HG03066 (cell line): ENCODE measurements at regions not wholly inside any gene's neighbourhood (a gene's known extent, or its start where the extent isn't known, plus 50 kb on each side); places are given as distances from the start of the nearest gene placed in this dataset.
A peak's percentile ranks its signal among the peaks of the same experiment; 100 is the strongest.

Experiments used
- ATAC-seq: cut with Tn5 transposase; IDR thresholded peaks from one replicate; pipeline ENCODE4 v1.9.1; 2021; ENCODE audit warnings: low read depth; ENCODE audit not compliant: unreplicated experiment

GRCh38 chr4:130214268-130214667 is 1118.3 kb downstream of the C4orf33 start:
- ATAC-seq = no peak

GRCh38 chr4:130233377-130234047 is 1137.6 kb downstream of the C4orf33 start:
- peak; percentile 100 for ATAC-seq

- no peak for ATAC-seq
These were observed 1142.2 kb downstream of the C4orf33 start for GRCh38 chr4:130238121-130238520.

GRCh38 chr4:130249002-130249401 is 1153.0 kb downstream of the C4orf33 start:
- ATAC-seq = no peak

DNA sequence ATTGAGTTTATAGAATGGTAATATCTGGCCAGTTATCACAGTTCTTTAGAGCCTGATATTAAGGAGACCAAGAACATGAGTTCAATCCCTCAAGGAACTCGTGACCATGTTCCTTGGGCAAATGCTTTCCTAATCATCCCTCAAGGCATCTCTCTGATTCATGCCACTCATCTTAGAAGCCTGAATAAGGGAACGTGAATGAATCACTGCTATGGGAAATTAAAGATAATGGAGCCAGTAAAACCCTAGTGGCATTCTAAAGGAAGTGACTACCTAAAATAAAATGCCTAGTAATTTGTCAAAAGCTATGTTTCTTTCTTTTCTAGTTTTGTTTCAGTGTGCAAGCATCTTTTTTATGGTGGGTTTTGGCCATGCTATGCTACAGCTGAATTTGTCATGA is 1161.3 kb downstream of the C4orf33 start:
- ATAC-seq = no peak

GRCh38 chr4:130266814-130267213 is 1170.9 kb downstream of the C4orf33 start:
- ATAC-seq = no peak

GRCh38 chr4:130288576-130288975 is 1192.6 kb downstream of the C4orf33 start:
- ATAC-seq = no peak

DNA sequence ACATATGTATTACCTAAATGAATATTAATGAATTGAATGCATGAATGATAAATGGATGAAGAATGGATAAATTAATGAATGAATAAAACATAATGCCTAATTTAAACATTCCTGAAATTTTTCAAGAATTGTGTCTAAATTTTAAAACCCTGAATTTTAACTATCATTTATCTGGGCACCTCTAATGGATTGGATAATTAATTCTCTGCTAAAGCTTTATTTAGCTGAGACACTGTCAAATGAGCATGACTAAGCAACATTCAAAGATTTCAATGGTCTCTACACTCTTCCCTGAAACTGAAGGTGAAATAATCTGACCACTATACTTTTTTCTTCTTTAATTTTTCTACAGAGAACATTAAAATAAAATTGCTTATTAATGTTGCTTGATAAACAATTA is 1197.7 kb downstream of the C4orf33 start:
- ATAC-seq = no peak

GRCh38 chr4:130296448-130296847 is 1200.5 kb downstream of the C4orf33 start:
- no peak for ATAC-seq

DNA sequence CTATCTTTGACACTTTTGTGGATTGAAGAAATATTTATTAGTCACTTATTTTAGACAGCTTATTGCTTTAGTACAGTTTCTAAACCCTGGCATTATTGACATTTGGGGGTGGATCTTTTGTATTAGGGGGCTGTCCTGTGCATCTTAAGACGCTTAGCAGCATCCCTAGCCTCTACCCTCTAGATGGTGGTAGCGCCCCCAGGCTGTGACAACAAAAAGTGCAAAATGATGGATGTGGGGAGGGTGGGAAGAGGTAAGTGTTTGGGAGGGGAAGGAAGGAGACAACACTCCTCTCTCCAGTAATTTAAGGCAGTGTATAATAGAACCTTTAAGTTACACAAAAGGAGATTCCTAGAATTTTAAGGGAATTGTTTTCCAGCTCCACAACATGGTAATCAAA is 1210.6 kb downstream of the C4orf33 start:
- no peak for ATAC-seq

- no peak for ATAC-seq
These were observed 1213.3 kb downstream of the C4orf33 start for GRCh38 chr4:130309221-130309620.

GRCh38 chr4:130322439-130322838 is 1226.5 kb downstream of the C4orf33 start:
- ATAC-seq = no peak

DNA sequence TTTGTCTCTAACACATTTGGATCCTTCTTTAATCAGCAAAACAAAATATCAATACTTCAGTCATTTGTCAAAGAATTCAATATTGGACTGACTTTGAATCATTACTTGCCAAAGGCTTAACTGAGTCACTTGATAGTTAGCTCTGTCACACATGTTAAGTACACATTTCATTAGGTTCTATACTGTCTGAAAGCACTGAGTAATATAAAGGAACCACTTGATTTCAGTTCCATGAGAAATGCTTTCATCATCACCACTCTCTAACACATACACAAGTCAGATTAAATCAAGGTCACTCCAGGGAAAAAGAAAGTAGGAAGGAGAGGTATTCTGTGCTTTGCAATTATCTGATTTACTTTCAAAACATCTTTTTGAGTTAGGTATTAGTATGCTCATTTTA is 1233.1 kb downstream of the C4orf33 start:
- ATAC-seq = no peak

DNA sequence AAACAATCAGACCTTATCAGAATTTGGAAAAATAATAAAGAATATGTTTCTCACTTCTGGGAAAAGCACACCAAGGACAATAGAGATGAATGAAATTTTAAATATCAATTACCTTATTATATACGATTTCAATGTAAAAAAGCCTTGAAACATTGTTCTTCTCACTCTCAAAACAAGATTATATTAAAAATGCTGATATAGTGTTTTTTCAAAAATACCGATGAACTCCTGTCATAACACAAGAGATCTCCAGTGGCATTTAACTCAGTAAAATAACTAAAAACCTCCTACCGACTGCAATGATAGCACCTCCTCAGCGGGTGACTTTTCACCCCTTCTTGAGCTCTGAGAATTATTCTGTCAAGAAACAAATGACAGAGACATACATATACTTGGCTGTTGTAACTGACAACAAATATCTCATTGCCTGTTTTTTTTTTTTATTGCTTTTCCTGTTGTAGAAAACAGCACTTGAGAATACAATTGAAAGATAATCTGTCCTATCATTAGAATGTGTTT is 1237.3 kb downstream of the C4orf33 start:
- no peak for ATAC-seq

DNA sequence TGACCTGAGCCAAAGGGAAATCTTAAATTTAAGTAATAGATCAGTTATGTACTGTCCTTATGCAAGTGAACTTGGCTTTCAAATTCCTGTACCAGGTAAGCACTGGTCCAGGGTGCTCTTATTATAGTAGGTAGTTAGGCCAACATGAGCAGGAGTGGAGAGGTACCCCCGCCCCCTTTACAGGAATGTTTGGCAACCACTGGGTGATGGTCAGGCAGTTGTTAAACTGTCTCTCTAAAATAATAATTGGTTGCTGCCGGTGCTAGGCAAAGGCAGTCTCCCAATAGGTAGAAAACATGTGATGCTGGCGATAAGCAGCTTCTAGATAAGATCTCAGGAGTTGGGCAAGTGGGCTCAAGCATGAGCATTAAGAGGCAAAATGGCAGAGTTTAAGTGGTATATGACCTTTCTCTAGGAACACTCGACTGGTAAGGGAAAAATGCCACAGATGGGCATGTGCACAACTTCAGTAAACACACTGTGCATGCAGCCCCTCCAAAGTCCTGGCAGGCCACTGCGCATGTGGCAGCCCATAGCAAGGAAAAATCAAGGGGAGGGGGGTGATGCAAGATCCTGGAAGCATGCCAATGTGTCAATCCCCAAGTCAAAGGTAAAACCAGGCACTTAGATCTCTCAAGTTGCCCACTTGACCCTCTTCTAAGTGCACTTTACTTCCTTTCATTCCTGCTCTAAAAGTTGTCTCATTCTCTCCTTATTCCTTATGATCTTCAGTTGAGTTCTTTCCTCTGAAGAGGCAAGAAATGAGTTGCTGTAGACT is 1239.7 kb downstream of the C4orf33 start:
- ATAC-seq = no peak

DNA sequence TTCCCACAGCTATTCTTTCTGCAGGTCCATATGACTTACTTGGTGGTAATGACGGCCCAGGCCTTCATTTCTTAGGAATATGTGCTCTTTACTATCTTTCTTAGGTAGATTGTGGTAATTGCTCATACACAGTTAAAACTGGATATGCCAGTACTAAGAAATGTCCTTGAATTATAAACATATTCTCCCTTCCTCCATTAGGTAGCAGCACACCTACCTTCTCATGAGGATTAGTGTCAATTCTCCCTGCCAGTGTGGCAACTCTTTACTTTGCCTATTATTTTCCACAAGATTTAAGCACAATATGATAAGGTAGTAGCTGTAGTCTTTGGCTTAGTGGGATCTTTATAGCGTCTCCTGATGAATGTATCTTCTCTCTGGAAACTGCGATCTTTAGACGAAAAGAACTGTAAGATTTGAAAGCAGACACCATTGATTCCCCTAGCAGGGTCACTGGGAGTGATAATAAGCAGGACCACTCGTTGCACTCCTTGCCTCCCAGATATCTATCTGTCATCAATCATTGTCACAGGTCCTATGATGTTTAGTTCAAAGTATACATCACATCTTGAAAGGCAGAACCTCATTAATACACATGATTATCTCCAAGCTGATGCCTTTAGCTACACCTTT is 1240.7 kb downstream of the C4orf33 start:
- ATAC-seq = peak; percentile 88

DNA sequence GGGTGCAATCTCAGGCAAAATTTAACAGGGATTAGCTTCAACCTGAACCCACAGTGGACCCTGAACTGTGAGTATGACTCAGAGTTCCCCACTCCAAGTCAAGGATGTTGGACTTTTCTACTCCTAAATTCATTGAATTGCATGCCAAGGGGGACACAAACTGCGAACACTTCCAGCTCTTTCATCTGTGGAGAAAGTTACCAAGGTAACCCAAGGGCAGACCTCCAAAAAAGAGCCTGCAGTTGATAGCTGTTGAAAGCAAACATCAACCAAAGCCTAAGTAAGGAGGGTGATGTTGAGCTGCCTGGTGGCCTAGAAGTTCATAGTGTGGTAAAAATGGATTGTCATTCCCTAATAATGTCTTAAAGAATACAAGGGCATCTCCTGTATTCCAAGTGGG is 1242.9 kb downstream of the C4orf33 start:
- no peak for ATAC-seq

- ATAC-seq = no peak
These were observed 1253.8 kb downstream of the C4orf33 start for GRCh38 chr4:130349745-130350144.

GRCh38 chr4:130356873-130357272 is 1260.9 kb downstream of the C4orf33 start:
- no peak for ATAC-seq

DNA sequence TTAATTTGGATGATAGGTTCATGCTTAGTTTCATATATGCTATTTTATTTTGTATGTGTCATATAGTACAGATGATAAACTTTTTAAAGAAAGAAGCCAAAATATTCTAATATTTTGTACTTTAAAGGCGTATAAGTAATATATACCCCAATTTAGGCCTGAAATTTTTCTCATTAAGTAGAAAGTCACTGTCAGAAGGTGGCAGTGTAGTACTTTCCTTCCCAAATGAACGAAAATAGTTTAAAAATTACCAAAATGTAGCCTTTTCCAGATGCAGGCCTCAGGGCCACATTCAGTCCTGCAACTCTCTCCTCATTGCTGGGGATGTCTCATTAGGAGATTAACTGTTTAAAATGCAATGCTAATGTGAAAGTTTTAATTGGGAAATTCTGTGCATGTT is 1263.6 kb downstream of the C4orf33 start:
- no peak for ATAC-seq

DNA sequence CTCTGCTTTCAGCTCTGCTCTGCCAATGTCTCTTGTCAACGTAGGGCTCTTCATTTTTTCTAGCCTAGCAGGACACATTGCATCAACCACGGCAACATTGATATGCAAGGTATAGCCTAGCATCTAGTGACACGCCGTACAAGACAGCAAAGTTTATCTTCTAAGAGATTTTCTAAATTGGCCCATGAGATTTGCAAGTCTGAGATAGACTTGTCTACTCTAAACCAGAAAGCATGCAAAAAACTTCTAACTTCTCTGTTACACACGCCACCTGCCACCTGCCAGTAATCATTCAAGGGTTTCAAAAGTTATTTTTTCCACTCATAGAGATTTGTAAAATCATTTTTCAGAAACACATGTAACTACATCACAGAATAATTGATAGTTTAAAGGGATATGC is 1265.7 kb downstream of the C4orf33 start:
- no peak for ATAC-seq
